ENCODE measurements at regions not wholly inside any gene's neighbourhood (a gene's known extent, or its start where the extent isn't known, plus 50 kb on each side); places are given as distances from the start of the nearest gene placed in this dataset.
A peak's percentile ranks its signal among the peaks of the same experiment; 100 is the strongest.
"Not testable (repeated sequence)": the region's sequence is repeated elsewhere in the genome, so short reads cannot be mapped to it uniquely, and the experiment has no call there.

GRCh38 chr6:164640956-164641355 lies 668.4 kb downstream of the C6orf118 start:
- no peaks in the 10 kb centered on the region for H3K36me3 ChIP-seq (ENCODE audit: control insufficient read depth, insufficient read depth, low read length)
- peak; percentile 17 for DNase-seq
- 78% methylated on average over 3 of the region's 4 CpGs for WGBS (ENCODE audit: insufficient coverage)
- H3K27me3 ChIP-seq (ENCODE audit: control insufficient read depth, insufficient read depth, low read length): no peaks in the 10 kb centered on the region
- no peaks in the 10 kb centered on the region for H3K4me1 ChIP-seq (ENCODE audit: control insufficient read depth, insufficient read depth, low read length)
- no peak overlapping the region for H3K27ac ChIP-seq (ENCODE audit: low read length)
- no peaks in the 10 kb centered on the region for H3K9me3 ChIP-seq (replicated peaks; ENCODE audit: control insufficient read depth, low read depth, low read length)
- no peak overlapping the region for H3K4me3 ChIP-seq (ENCODE audit: low read length)

DNA sequence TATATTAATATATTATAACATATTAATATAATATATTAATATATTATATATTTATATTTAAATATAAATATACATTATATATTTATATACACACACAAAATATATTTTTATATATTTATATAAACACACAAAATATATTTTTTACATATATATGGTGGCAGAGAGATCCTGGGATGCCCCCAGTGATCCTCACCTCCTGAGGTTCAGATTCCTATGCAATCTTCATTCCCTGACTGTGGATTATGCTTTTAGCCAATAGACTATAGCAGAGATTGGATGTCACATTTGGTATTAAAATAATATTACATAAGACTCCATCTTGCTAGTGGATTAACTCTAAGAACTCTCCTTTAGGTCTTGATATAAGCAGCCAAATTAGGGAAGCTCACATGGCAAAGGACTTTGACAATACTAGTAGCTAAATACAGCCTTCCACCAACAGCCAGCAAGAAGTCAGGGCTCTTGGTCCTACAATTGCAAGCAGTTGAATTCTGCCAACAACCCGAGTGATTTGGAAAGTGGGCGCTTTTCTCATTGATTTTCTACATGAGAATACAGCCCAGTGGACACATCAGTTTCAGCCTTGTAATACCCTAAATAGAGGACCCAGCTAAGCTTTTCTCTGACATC lies 681.0 kb downstream of the C6orf118 start:
- Histone ChIP-seq H3K27ac (ENCODE audit: low read length) (no peak overlapping the region), H3K36me3 (ENCODE audit: control insufficient read depth, insufficient read depth, low read length) (no peaks in the 10 kb centered on the region), H3K4me1 (ENCODE audit: control insufficient read depth, insufficient read depth, low read length) (no peaks in the 10 kb centered on the region), H3K4me3 (ENCODE audit: low read length) (no peak overlapping the region), H3K27me3 (ENCODE audit: control insufficient read depth, insufficient read depth, low read length) (no peaks in the 10 kb centered on the region), H3K9me3 (replicated peaks; ENCODE audit: control insufficient read depth, low read depth, low read length) (no peaks in the 10 kb centered on the region)
- 93% methylated on average over 2 of the region's 2 CpGs for WGBS (ENCODE audit: insufficient coverage)
- no peak for DNase-seq

- no peaks in the 10 kb centered on the region for H3K36me3 ChIP-seq (ENCODE audit: control insufficient read depth, insufficient read depth, low read length)
- no peaks in the 10 kb centered on the region for H3K27me3 ChIP-seq (ENCODE audit: control insufficient read depth, insufficient read depth, low read length)
- DNase-seq: no peak
- no peak overlapping the region for H3K4me3 ChIP-seq (ENCODE audit: low read length)
- H3K27ac ChIP-seq (ENCODE audit: low read length): no peak overlapping the region
- no peaks in the 10 kb centered on the region for H3K4me1 ChIP-seq (ENCODE audit: control insufficient read depth, insufficient read depth, low read length)
- WGBS (ENCODE audit: insufficient coverage): no CpG with 5 or more reads among the region's 2 CpGs
- H3K9me3 ChIP-seq (replicated peaks; ENCODE audit: control insufficient read depth, low read depth, low read length): no peaks in the 10 kb centered on the region
Observed at GRCh38 chr6:164616917-164617524, 692.4 kb downstream of the C6orf118 start.

DNA sequence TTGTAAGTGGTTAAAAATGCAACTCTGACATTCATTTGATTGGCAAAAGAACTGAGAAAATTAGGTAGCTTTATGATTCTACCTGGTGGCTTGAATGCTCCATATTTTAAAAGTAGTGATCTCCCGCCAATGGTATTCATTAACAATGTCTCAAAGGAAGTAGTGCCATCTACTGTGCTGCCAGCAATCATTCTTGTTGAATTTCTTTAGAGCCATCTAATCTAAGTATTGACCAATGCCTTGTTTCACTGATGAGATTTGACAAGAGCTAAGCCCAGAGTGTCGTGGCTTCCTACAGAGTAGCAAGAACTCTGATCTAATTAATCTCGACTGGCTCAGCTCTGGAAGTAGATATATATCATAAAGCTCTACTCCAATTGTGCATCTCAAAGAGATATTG lies 696.7 kb downstream of the C6orf118 start:
- Histone ChIP-seq H3K27ac (ENCODE audit: low read length) (no peak overlapping the region), H3K4me3 (ENCODE audit: low read length) (no peak overlapping the region), H3K9me3 (replicated peaks; ENCODE audit: control insufficient read depth, low read depth, low read length) (no peaks in the 10 kb centered on the region), H3K36me3 (ENCODE audit: control insufficient read depth, insufficient read depth, low read length) (no peaks in the 10 kb centered on the region), H3K4me1 (ENCODE audit: control insufficient read depth, insufficient read depth, low read length) (no peaks in the 10 kb centered on the region), H3K27me3 (ENCODE audit: control insufficient read depth, insufficient read depth, low read length) (no peaks in the 10 kb centered on the region)
- no CpG with 5 or more reads among the region's 3 CpGs for WGBS (ENCODE audit: insufficient coverage)
- no peak for DNase-seq

- WGBS (ENCODE audit: insufficient coverage): 79% methylated on average over 8 of the region's 15 CpGs
- not testable (repeated sequence) for H3K27me3 ChIP-seq (ENCODE audit: control insufficient read depth, insufficient read depth, low read length); H3K4me1 ChIP-seq (ENCODE audit: control insufficient read depth, insufficient read depth, low read length); H3K9me3 ChIP-seq (replicated peaks; ENCODE audit: control insufficient read depth, low read depth, low read length); DNase-seq; H3K4me3 ChIP-seq (ENCODE audit: low read length); H3K27ac ChIP-seq (ENCODE audit: low read length); H3K36me3 ChIP-seq (ENCODE audit: control insufficient read depth, insufficient read depth, low read length)
Observed at GRCh38 chr6:164610859-164611258, 698.5 kb downstream of the C6orf118 start.

- H3K27me3 ChIP-seq (ENCODE audit: control insufficient read depth, insufficient read depth, low read length); H3K4me3 ChIP-seq (ENCODE audit: low read length); H3K36me3 ChIP-seq (ENCODE audit: control insufficient read depth, insufficient read depth, low read length); H3K9me3 ChIP-seq (replicated peaks; ENCODE audit: control insufficient read depth, low read depth, low read length); H3K27ac ChIP-seq (ENCODE audit: low read length); H3K4me1 ChIP-seq (ENCODE audit: control insufficient read depth, insufficient read depth, low read length); DNase-seq: not testable (repeated sequence)
- 90% methylated on average over 11 of the region's 15 CpGs for WGBS (ENCODE audit: insufficient coverage)
Observed at GRCh38 chr6:164602415-164602814, 707.0 kb downstream of the C6orf118 start.

DNA sequence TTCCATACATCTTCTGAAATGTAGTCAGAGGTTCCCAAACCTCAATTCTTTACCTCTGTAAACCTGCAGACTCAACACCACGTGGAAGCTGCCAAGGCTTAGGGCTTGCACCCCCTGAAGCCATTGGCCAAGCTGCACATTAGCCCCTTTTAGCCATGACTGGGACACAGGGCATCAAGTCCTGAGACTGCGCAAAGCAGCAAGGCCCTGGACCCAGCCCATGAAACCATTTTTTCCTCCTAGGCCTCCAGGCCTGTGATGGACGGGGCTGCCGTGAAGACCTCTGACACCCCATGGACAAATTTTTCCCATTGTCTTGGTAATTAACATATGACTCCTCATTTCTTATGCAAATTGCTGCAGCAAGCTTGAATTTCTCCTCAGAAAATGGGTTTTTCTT lies 727.8 kb downstream of the C6orf118 start:
- no peak overlapping the region for H3K27ac ChIP-seq (ENCODE audit: low read length)
- peaks cover 13% of the 10 kb centered on the region for H3K9me3 ChIP-seq (replicated peaks; ENCODE audit: control insufficient read depth, low read depth, low read length)
- H3K36me3 ChIP-seq (ENCODE audit: control insufficient read depth, insufficient read depth, low read length): no peaks in the 10 kb centered on the region
- H3K4me1 ChIP-seq (ENCODE audit: control insufficient read depth, insufficient read depth, low read length): no peaks in the 10 kb centered on the region
- WGBS (ENCODE audit: insufficient coverage): 79% methylated on average over 3 of the region's 4 CpGs
- H3K27me3 ChIP-seq (ENCODE audit: control insufficient read depth, insufficient read depth, low read length): no peaks in the 10 kb centered on the region
- H3K4me3 ChIP-seq (ENCODE audit: low read length): no peak overlapping the region
- no peak for DNase-seq

- H3K27ac ChIP-seq (ENCODE audit: low read length): no peak overlapping the region
- WGBS (ENCODE audit: insufficient coverage): no CpG with 5 or more reads among the region's 3 CpGs
Observed at GRCh38 chr6:164579035-164579434, 730.4 kb downstream of the C6orf118 start.

GRCh38 chr6:164578616-164579015 lies 730.8 kb downstream of the C6orf118 start:
- no CpG with 5 or more reads among the region's 3 CpGs for WGBS (ENCODE audit: insufficient coverage)

More at GRCh38 chr6:164579035-164579434, 730.4 kb downstream of the C6orf118 start:
- no peaks in the 10 kb centered on the region for H3K27me3 ChIP-seq (ENCODE audit: control insufficient read depth, insufficient read depth, low read length)
- no peaks in the 10 kb centered on the region for H3K36me3 ChIP-seq (ENCODE audit: control insufficient read depth, insufficient read depth, low read length)
- H3K4me1 ChIP-seq (ENCODE audit: control insufficient read depth, insufficient read depth, low read length): no peaks in the 10 kb centered on the region
- peak; percentile 26 for DNase-seq
- no peak overlapping the region for H3K4me3 ChIP-seq (ENCODE audit: low read length)
- peaks cover 13% of the 10 kb centered on the region for H3K9me3 ChIP-seq (replicated peaks; ENCODE audit: control insufficient read depth, low read depth, low read length)

GRCh38 chr6:164570801-164571200 lies 738.6 kb downstream of the C6orf118 start:
- no peak for DNase-seq
- Histone ChIP-seq H3K36me3 (ENCODE audit: control insufficient read depth, insufficient read depth, low read length) (no peaks in the 10 kb centered on the region), H3K4me3 (ENCODE audit: low read length) (no peak overlapping the region), H3K9me3 (replicated peaks; ENCODE audit: control insufficient read depth, low read depth, low read length) (no peaks in the 10 kb centered on the region), H3K4me1 (ENCODE audit: control insufficient read depth, insufficient read depth, low read length) (no peaks in the 10 kb centered on the region), H3K27me3 (ENCODE audit: control insufficient read depth, insufficient read depth, low read length) (no peaks in the 10 kb centered on the region), H3K27ac (ENCODE audit: low read length) (no peak overlapping the region)
- WGBS (ENCODE audit: insufficient coverage): no CpG with 5 or more reads among the region's 6 CpGs

More at GRCh38 chr6:164578616-164579015, 730.8 kb downstream of the C6orf118 start:
- H3K9me3 ChIP-seq (replicated peaks; ENCODE audit: control insufficient read depth, low read depth, low read length): peaks cover 13% of the 10 kb centered on the region
- peak; percentile 49 for DNase-seq
- H3K4me1 ChIP-seq (ENCODE audit: control insufficient read depth, insufficient read depth, low read length): no peaks in the 10 kb centered on the region
- H3K27ac ChIP-seq (ENCODE audit: low read length): no peak overlapping the region
- no peaks in the 10 kb centered on the region for H3K27me3 ChIP-seq (ENCODE audit: control insufficient read depth, insufficient read depth, low read length)
- no peaks in the 10 kb centered on the region for H3K36me3 ChIP-seq (ENCODE audit: control insufficient read depth, insufficient read depth, low read length)
- H3K4me3 ChIP-seq (ENCODE audit: low read length): no peak overlapping the region

Data from muscle of leg (tissue), 3 donors.